IMR-90 (cell line): ENCODE measurements at regions not wholly inside any gene's neighbourhood (a gene's known extent, or its start where the extent isn't known, plus 50 kb on each side); places are given as distances from the start of the nearest gene placed in this dataset.

Source experiments
- ATAC-seq: fragments of 200-7000 bp; cut with Tn5 transposase; 2 replicates; pipeline ENCODE4 v1.9.1; 2020; ENCODE audit warnings: low read depth, mild to moderate bottlenecking, moderate library complexity
- BruUV-seq: library from RNA; stranded (reverse); fragments of 400-500 nt; replicated peaks from 2 replicates; lab custom pipeline; 2021; lab: Mats Ljungman, UMichigan
- CTCF ChIA-PET: fragments of 300-600 bp; formaldehyde crosslinking; extraction: SDS; loops from one replicate; lab custom pipeline; 2021; ENCODE audit warnings: antibody characterized with exemption; lab: Yijun Ruan, JAX
- POLR2A ChIA-PET: fragments of 300-600 bp; sonication (Branson Sonifier 250); formaldehyde crosslinking; loops from one replicate; lab custom pipeline; 2022; ENCODE audit warnings: antibody characterized with exemption; ENCODE audit not compliant: unreplicated experiment; lab: Charles Lee
- DNase-seq: peaks from one replicate; pipeline ENCODE4 v3.0.0; 2013
- H2AFZ ChIP-seq: replicated peaks from 2 replicates; pipeline ENCODE3; 2013; ENCODE audit warnings: low read length, mild to moderate bottlenecking; ENCODE audit not compliant: poor library complexity
- H2AK5ac ChIP-seq: 2 replicates; pipeline ENCODE4 v1.6.1; 2013; ENCODE audit warnings: low read depth, low read length, inconsistent platforms
- H2AK9ac ChIP-seq: replicated peaks from 2 replicates; pipeline ENCODE3; 2013; ENCODE audit warnings: mild to moderate bottlenecking, low read depth, low read length, moderate library complexity; ENCODE audit not compliant: poor library complexity
- H2BK120ac ChIP-seq: 2 replicates; pipeline ENCODE4 v1.6.1; 2013; ENCODE audit warnings: low read depth, low read length, inconsistent platforms
- H2BK15ac ChIP-seq: 3 replicates; pipeline ENCODE4 v1.6.1; 2013; ENCODE audit warnings: low read depth, low read length, inconsistent platforms
- H2BK20ac ChIP-seq: 2 replicates; pipeline ENCODE4 v1.6.1; 2013; ENCODE audit warnings: low read depth, mild to moderate bottlenecking, inconsistent platforms, low read length, moderate library complexity
- H2BK5ac ChIP-seq: 2 replicates; pipeline ENCODE4 v1.6.1; 2013; ENCODE audit warnings: mild to moderate bottlenecking, low read depth, low read length, inconsistent platforms; ENCODE audit not compliant: poor library complexity, severe bottlenecking
- H3K14ac ChIP-seq: replicated peaks from 2 replicates; pipeline ENCODE4 v1.6.1; 2013; ENCODE audit warnings: low read depth, low read length, inconsistent platforms
- H3K18ac ChIP-seq: 2 replicates; pipeline ENCODE4 v1.6.1; 2013; ENCODE audit warnings: low read depth, low read length, control low read depth
- H3K23ac ChIP-seq: 2 replicates; pipeline ENCODE4 v1.6.1; 2013; ENCODE audit warnings: low read depth, low read length, inconsistent platforms
- H3K27ac ChIP-seq: 2 replicates; pipeline ENCODE4 v1.5.1; 2013; ENCODE audit warnings: mild to moderate bottlenecking, control low read depth, low read length; ENCODE audit not compliant: insufficient read depth
- H3K27me3 ChIP-seq: 2 replicates; pipeline ENCODE4 v1.6.1; 2013; ENCODE audit warnings: low read length; ENCODE audit not compliant: control insufficient read depth, insufficient read depth
- H3K36me3 ChIP-seq: 2 replicates; pipeline ENCODE4 v1.6.1; 2013; ENCODE audit warnings: low read length, mixed read lengths; ENCODE audit not compliant: control insufficient read depth, insufficient read depth
- H3K4ac ChIP-seq: 2 replicates; pipeline ENCODE4 v1.6.1; 2013; ENCODE audit warnings: low read depth, low read length, inconsistent platforms
- H3K4me1 ChIP-seq: 2 replicates; pipeline ENCODE4 v1.6.1; 2013; ENCODE audit warnings: low read length, mixed read lengths; ENCODE audit not compliant: control insufficient read depth, insufficient read depth
- H3K4me2 ChIP-seq: 2 replicates; pipeline ENCODE4 v1.6.1; 2013; ENCODE audit warnings: low read depth, mild to moderate bottlenecking, control low read depth, low read length, moderate library complexity
- H3K4me3 ChIP-seq: 2 replicates; pipeline ENCODE4 v1.5.1; 2013; ENCODE audit warnings: low read depth, mild to moderate bottlenecking, control low read depth, low read length, moderate library complexity; ENCODE audit not compliant: insufficient read depth
- H3K56ac ChIP-seq: 2 replicates; pipeline ENCODE4 v1.6.1; 2013; ENCODE audit warnings: low read length, inconsistent platforms; ENCODE audit not compliant: insufficient read depth; ENCODE audit errors: extremely low read depth
- H3K79me1 ChIP-seq, 2 experiments: 2 replicates each; pipeline ENCODE4 v1.6.1; 2013; ENCODE audit warnings: low read length in 2 of 2, inconsistent platforms in 1 of 2, low read depth in 1 of 2
- H3K9ac ChIP-seq: 2 replicates; pipeline ENCODE4 v1.6.1; 2013; ENCODE audit warnings: low read depth, low read length, control low read depth
- H3K9me1 ChIP-seq: 2 replicates; pipeline ENCODE4 v1.6.1; 2013; ENCODE audit warnings: low read length, inconsistent platforms; ENCODE audit not compliant: insufficient read depth
- H3K9me3 ChIP-seq: 2 replicates; pipeline ENCODE4 v1.6.1; 2013; ENCODE audit warnings: low read length; ENCODE audit not compliant: control insufficient read depth, insufficient read depth
- H4K20me1 ChIP-seq: 2 replicates; pipeline ENCODE4 v1.6.1; 2013; ENCODE audit warnings: low read length, inconsistent platforms; ENCODE audit not compliant: insufficient read depth
- H4K5ac ChIP-seq: 2 replicates; pipeline ENCODE4 v1.6.1; 2013; ENCODE audit warnings: mild to moderate bottlenecking, low read depth, low read length, control low read depth
- H4K8ac ChIP-seq, 2 experiments: 2 replicates each; pipeline ENCODE4 v1.6.1; 2013; ENCODE audit warnings: low read depth in 2 of 2, low read length in 2 of 2, control low read depth in 1 of 2, inconsistent platforms in 1 of 2
- H4K91ac ChIP-seq: 2 replicates; pipeline ENCODE4 v1.6.1; 2013; ENCODE audit warnings: low read depth, low read length, inconsistent platforms; ENCODE audit not compliant: insufficient read depth
- BHLHE40 ChIP-seq: fragments of 150-350 bp; IDR thresholded peaks from 2 replicates; pipeline ENCODE4 v1.6.1; 2016; ENCODE audit warnings: mild to moderate bottlenecking, low read depth, low read length
- ELK1 ChIP-seq: fragments of 150-350 bp; IDR thresholded peaks from 2 replicates; pipeline ENCODE4 v1.6.1; 2016; ENCODE audit warnings: low read depth, mild to moderate bottlenecking, low read length, moderate library complexity, borderline replicate concordance
- NFE2L2 ChIP-seq: fragments of 150-350 bp; IDR thresholded peaks from 2 replicates; pipeline ENCODE4 v1.6.1; 2016; ENCODE audit warnings: low read depth, mild to moderate bottlenecking, low read length
- RCOR1 ChIP-seq: IDR thresholded peaks from 2 replicates; pipeline ENCODE4 v1.6.1; 2012; ENCODE audit warnings: mild to moderate bottlenecking, low read length, improper control_type of control experiment; ENCODE audit not compliant: insufficient replicate concordance
- RFX5 ChIP-seq: IDR thresholded peaks from 2 replicates; pipeline ENCODE4 v1.8.0; 2012; ENCODE audit warnings: low read depth, mild to moderate bottlenecking, low read length, moderate library complexity
- WGBS, 2 experiments: methylation state at CpG; one replicate each; pipeline versions ENCODE4 v1.1.5 to v1.1.7; 2013; ENCODE audit warnings: missing lambda C conversion rate in 2 of 2; ENCODE audit not compliant: insufficient read length in 1 of 2; ENCODE audit errors: extremely low coverage in 2 of 2; 5-methylcytosine and 5-hydroxymethylcytosine counted together
- dilution Hi-C: fragments of 300-500 bp; cut with HindIII; formaldehyde crosslinking; loops from one replicate; pipeline ENCODE4 v1.14.3; 2018; ENCODE audit warnings: low sequenced_read_pairs; ENCODE audit not compliant: unreplicated experiment
- in situ Hi-C: fragments of 300-500 bp; cut with MboI; formaldehyde crosslinking; loops from 3 replicates; pipeline ENCODE4 v1.14.3; 2019; ENCODE audit warnings: low sequenced_read_pairs, inconsistent platforms, mixed read lengths
- intact Hi-C: fragments of 100-400 bp; cut with micrococcal nuclease; formaldehyde crosslinking; loops from 2 replicates; pipeline ENCODE4 v1.10.0; 2022

- Histone ChIP-seq H3K4me3 (no peak overlapping the region), H3K14ac (no peak overlapping the region), H3K4me2 (no peak overlapping the region), H2AK9ac (no peak overlapping the region), H2BK5ac (no peak overlapping the region), H2BK120ac (no peak overlapping the region), H3K27me3 (no peaks in the 10 kb centered on the region; the same call in 1 of the 2 replicates), H2BK15ac (no peak overlapping the region), H4K5ac (no peak overlapping the region), H3K9me3 (no peaks in the 10 kb centered on the region), H2AK5ac (no peak overlapping the region), H3K9me1 (no peaks in the 10 kb centered on the region), H4K20me1 (no peaks in the 10 kb centered on the region), H3K18ac (no peak overlapping the region), H3K36me3 (no peaks in the 10 kb centered on the region), H3K56ac (no peak overlapping the region), H2AFZ (no peak overlapping the region), H3K27ac (no peak overlapping the region), H3K79me1 (no peaks in the 10 kb centered on the region), H4K8ac (no peak overlapping the region), H4K91ac (no peak overlapping the region), H3K4ac (no peak overlapping the region), H3K9ac (no peak overlapping the region), H3K23ac (no peak overlapping the region), H3K4me1 (peaks cover 2% of the 10 kb centered on the region; the same call in 1 of the 2 replicates), H2BK20ac (no peak overlapping the region)
- ATAC-seq (no peak), DNase-seq (no peak)
- dilution Hi-C loops = no loop called here
- in situ Hi-C loops = no loop called here
- no TSS peak for BruUV-seq
- ChIA-PET CTCF (no interaction called here), POLR2A (no interaction called here)
- no peak for TF ChIP-seq RCOR1
- no peak for TF ChIP-seq RFX5
- TF ChIP-seq ELK1 = no peak
- no peak for TF ChIP-seq NFE2L2
- no peak for TF ChIP-seq BHLHE40
- no CpG with 5 or more reads among the region's 5 CpGs for WGBS, 2 experiments
- intact Hi-C loops = no loop called here
These were observed 552.4 kb downstream of the EPHA4 start for GRCh38 chr2:221019668-221020067.
